HepG2 (cell line): ENCODE measurements at regions not wholly inside any gene's neighbourhood (a gene's known extent, or its start where the extent isn't known, plus 50 kb on each side); places are given as distances from the start of the nearest gene placed in this dataset.

Experiments
- ATAC-seq: fragments of 200-7000 bp; cut with Tn5 transposase; 3 replicates; pipeline ENCODE4 v1.9.1; 2020; ENCODE audit warnings: mild to moderate bottlenecking, moderate library complexity
- BruUV-seq: library from RNA; stranded (reverse); fragments of 400-500 nt; replicated peaks from 2 replicates; lab custom pipeline; 2021; lab: Mats Ljungman, UMichigan
- CTCF ChIA-PET: fragments of 300-600 bp; formaldehyde crosslinking; extraction: SDS; loops from one replicate; lab custom pipeline; 2021; ENCODE audit warnings: low total read pairs, inconsistent platforms, low intra/inter-chr PET ratio; lab: Yijun Ruan, JAX
- POLR2A ChIA-PET: fragments of 350-600 bp; sonication (Branson Sonifier 250); formaldehyde crosslinking; loops from one replicate; lab custom pipeline; 2020; ENCODE audit warnings: antibody characterized with exemption, inconsistent platforms; lab: Yijun Ruan, JAX
- DNase-seq: peaks from one replicate; pipeline ENCODE4 v3.0.0-alpha.2; 2015; ENCODE audit warnings: low spot score
- FAIRE-seq: peaks from 3 replicates; lab custom pipeline; 2011; peaks lifted over from hg19 to GRCh38; lab: Jason Lieb, UNC
- H2AFZ ChIP-seq: one replicate; pipeline ENCODE4 v1.6.1; 2011; ENCODE audit warnings: low read length, inconsistent platforms
- H3K27ac ChIP-seq: fragments of 300-600 bp; 3 replicates; pipeline ENCODE4 v1.8.0; 2011; ENCODE audit warnings: mixed run types, mild to moderate bottlenecking, mixed read lengths, low read length, inconsistent platforms; ENCODE audit not compliant: insufficient read depth; ENCODE audit errors: extremely low read length
- H3K27me3 ChIP-seq, 2 experiments: fragments of 200-600 bp in 1 of 2; 2 replicates in 1 of 2; 3 replicates in 1 of 2; pipeline versions ENCODE4 v1.6.0 to v1.8.0; 2011; ENCODE audit warnings: low read length in 2 of 2, mild to moderate bottlenecking in 2 of 2, moderate library complexity in 2 of 2, inconsistent platforms in 1 of 2; ENCODE audit not compliant: insufficient read depth in 2 of 2, control insufficient read depth in 1 of 2
- H3K36me3 ChIP-seq, 2 experiments: fragments of 200-600 bp in 1 of 2; replicated peaks in 1 of 2; 2 replicates in 1 of 2; 3 replicates in 1 of 2; pipeline versions ENCODE4 v1.5.1 to v1.8.0; 2011; ENCODE audit warnings: low read length in 2 of 2, inconsistent platforms in 1 of 2; ENCODE audit not compliant: insufficient read depth in 2 of 2, control insufficient read depth in 1 of 2
- H3K4me1 ChIP-seq: 2 replicates; pipeline ENCODE4 v1.5.1; 2012; ENCODE audit warnings: low read length, inconsistent platforms; ENCODE audit not compliant: insufficient read depth
- H3K4me2 ChIP-seq: 2 replicates; pipeline ENCODE4 v1.6.0; 2011; ENCODE audit warnings: low read depth, low read length, inconsistent platforms
- H3K4me3 ChIP-seq, 3 experiments: fragments of 200-600 bp in 1 of 3; sonication (generic), shearing (Covaris generic) in 1 of 3; replicated peaks in 1 of 3; 2 replicates each; pipeline ENCODE4 v1.5.1; 2011 to 2016; ENCODE audit warnings: low read length in 3 of 3, inconsistent platforms in 2 of 3, low read depth in 2 of 3, mild to moderate bottlenecking in 2 of 3, control low read depth in 1 of 3, mixed read lengths in 1 of 3; ENCODE audit not compliant: insufficient read depth in 1 of 3
- H3K79me2 ChIP-seq: one replicate; pipeline ENCODE4 v1.6.1; 2011; ENCODE audit warnings: low read length, inconsistent platforms; ENCODE audit not compliant: insufficient read depth
- H3K9ac ChIP-seq: 2 replicates; pipeline ENCODE4 v1.6.0; 2011; ENCODE audit warnings: mild to moderate bottlenecking, low read depth, low read length, inconsistent platforms; ENCODE audit not compliant: insufficient read depth
- H3K9me3 ChIP-seq: 2 replicates; pipeline ENCODE4 v1.5.1; 2012; ENCODE audit warnings: mild to moderate bottlenecking, low read length
- H4K20me1 ChIP-seq: 2 replicates; pipeline ENCODE4 v1.6.0; 2011; ENCODE audit warnings: inconsistent platforms, mild to moderate bottlenecking, low read length, moderate library complexity; ENCODE audit not compliant: insufficient read depth
- BCL6 ChIP-seq: IDR thresholded peaks from 2 replicates; pipeline ENCODE4 v1.6.1; 2016; ENCODE audit warnings: missing genetic modification reagents, missing compliant biosample characterization
- CTCF ChIP-seq: sonication (generic); formaldehyde crosslinking; IDR thresholded peaks from 2 replicates; pipeline ENCODE4 v1.5.0; 2020; ENCODE audit warnings: mild to moderate bottlenecking, missing genetic modification reagents, moderate library complexity
- KAT8 ChIP-seq: IDR thresholded peaks from 2 replicates; pipeline ENCODE4 v1.6.1; 2016; ENCODE audit warnings: missing genetic modification reagents, missing compliant biosample characterization
- KMT2B ChIP-seq: IDR thresholded peaks from 2 replicates; pipeline ENCODE4 v1.6.1; 2016; ENCODE audit warnings: missing genetic modification reagents, missing compliant biosample characterization
- MTF2 ChIP-seq: sonication (generic); formaldehyde crosslinking; IDR thresholded peaks from 2 replicates; pipeline ENCODE4 v1.5.0; 2020; ENCODE audit warnings: missing genetic modification reagents, borderline replicate concordance
- NFATC3 ChIP-seq: sonication (generic); formaldehyde crosslinking; IDR thresholded peaks from 2 replicates; pipeline ENCODE4 v1.5.1; 2020; ENCODE audit warnings: mild to moderate bottlenecking, missing genetic modification reagents
- NR2F1 ChIP-seq, 2 experiments: fragments of 450-650 bp in 1 of 2; formaldehyde crosslinking in 1 of 2; IDR thresholded peaks; 2 replicates each; pipeline versions ENCODE4 v1.5.0 to v1.6.1; 2016 to 2020; ENCODE audit warnings: mild to moderate bottlenecking in 1 of 2, missing compliant biosample characterization in 1 of 2, missing genetic modification reagents in 1 of 2, moderate library complexity in 1 of 2
- PAF1 ChIP-seq: IDR thresholded peaks from 2 replicates; pipeline ENCODE4 v1.6.1; 2016; ENCODE audit warnings: missing genetic modification reagents, missing compliant biosample characterization
- POGK ChIP-seq: sonication (generic); formaldehyde crosslinking; conservative IDR thresholded peaks from 2 replicates; pipeline ENCODE4 v1.8.0; 2022; ENCODE audit warnings: mild to moderate bottlenecking, moderate library complexity, missing genetic modification reagents
- POLR2A ChIP-seq, 2 experiments: IDR thresholded peaks; 2 replicates each; pipeline ENCODE4 v1.6.1; 2011; ENCODE audit warnings: low read depth in 2 of 2, low read length in 2 of 2, mild to moderate bottlenecking in 1 of 2, moderate library complexity in 1 of 2; ENCODE audit not compliant: insufficient read depth in 1 of 2
- SMARCE1 ChIP-seq: fragments of 450-650 bp; IDR thresholded peaks from 2 replicates; pipeline ENCODE4 v1.6.1; 2017; ENCODE audit warnings: borderline replicate concordance
- TBX2 ChIP-seq: sonication (generic); formaldehyde crosslinking; IDR thresholded peaks from 2 replicates; pipeline ENCODE4 v1.5.0; 2020; ENCODE audit warnings: missing genetic modification reagents, mild to moderate bottlenecking, borderline replicate concordance
- TBX3 ChIP-seq: fragments of 450-650 bp; IDR thresholded peaks from 2 replicates; pipeline ENCODE4 v1.6.1; 2017; ENCODE audit warnings: antibody characterized with exemption, mild to moderate bottlenecking, inconsistent platforms, borderline replicate concordance
- ZBTB21 ChIP-seq: sonication (generic); formaldehyde crosslinking; IDR thresholded peaks from 2 replicates; pipeline ENCODE4 v1.4.0; 2020; ENCODE audit warnings: missing genetic modification reagents
- ZFY ChIP-seq: sonication (generic); formaldehyde crosslinking; IDR thresholded peaks from 2 replicates; pipeline ENCODE4 v1.4.0; 2020; ENCODE audit warnings: missing genetic modification reagents
- WGBS: methylation state at CpG from one replicate; pipeline ENCODE4 v1.1.6; 2017; ENCODE audit warnings: low lambda C conversion rate; 5-methylcytosine and 5-hydroxymethylcytosine counted together
- in situ Hi-C: cut with HindIII; loops from 2 replicates; pipeline ENCODE4 v1.10.0; 2017; ENCODE audit warnings: low pct_unique_long_range_greater_than_20kb; ENCODE audit not compliant: extremely low pct_ligation_motif_present
- intact Hi-C: fragments of 100-400 bp; cut with micrococcal nuclease; formaldehyde crosslinking; loops from one replicate; pipeline ENCODE4 v1.10.0; 2022; ENCODE audit not compliant: unreplicated experiment

- WGBS = 11% methylated on average over 9 of the region's 9 CpGs
- H3K36me3 ChIP-seq = no peaks in the 10 kb centered on the region
- TF ChIP-seq POLR2A (IDR thresholded peaks at IDR 0.05; ENCODE audit: insufficient read depth in 1 of 2, low read depth in 2 of 2, low read length in 2 of 2) (no peak), NR2F1 (CRISPR knock-in tag; IDR thresholded peaks at IDR 0.05) (no peak), TBX3 (no peak), TBX2 (CRISPR knock-in tag) (no peak), PAF1 (CRISPR knock-in tag) (no peak), POGK (CRISPR knock-in tag) (no peak), ZBTB21 (CRISPR knock-in tag) (no peak), MTF2 (no peak), ZFY (CRISPR knock-in tag) (no peak), KMT2B (no peak), BCL6 (CRISPR knock-in tag) (no peak), SMARCE1 (no peak), KAT8 (CRISPR knock-in tag) (no peak), NFATC3 (no peak), CTCF (CRISPR knock-in tag) (no peak)
- TF ChIP-seq, all 625 proteins: peak for 0
- no peaks in the 10 kb centered on the region for H3K4me1 ChIP-seq
- no peak overlapping the region for H2AFZ ChIP-seq
- no peaks in the 10 kb centered on the region for H4K20me1 ChIP-seq
- POLR2A ChIA-PET = no interaction called here
- peaks cover 0 to 8% of the 10 kb centered on the region in 2 experiments; a peak in 1 of 5 replicates for H3K27me3 ChIP-seq
- FAIRE-seq (no peak), ATAC-seq (no peak), DNase-seq (no peak)
- no peaks in the 10 kb centered on the region for H3K79me2 ChIP-seq
- H3K9ac ChIP-seq = no peak overlapping the region
- in situ Hi-C loops (no loop called here), intact Hi-C loops (no loop called here)
- BruUV-seq = no TSS peak
- H3K9me3 ChIP-seq = no peaks in the 10 kb centered on the region
- H3K27ac ChIP-seq = no peak overlapping the region
- H3K4me2 ChIP-seq = no peak overlapping the region
- H3K4me3 ChIP-seq = no peak overlapping the region
- CTCF ChIA-PET = no interaction called here
Measured at GRCh38 chr3:23697416-23697815, 108.3 kb upstream of the UBE2E1 start.
